DMS 273 treated with DMSO at 0.1 percent for 48 hours (cell line): ENCODE measurements at regions not wholly inside any gene's neighbourhood (a gene's known extent, or its start where the extent isn't known, plus 50 kb on each side); places are given as distances from the start of the nearest gene placed in this dataset.
"Not testable (repeated sequence)": the region's sequence is repeated elsewhere in the genome, so short reads cannot be mapped to it uniquely, and the experiment has no call there.

Source experiments
- DNase-seq: peaks from one replicate; lab custom pipeline; 2025; lab: John Stamatoyannopoulos, UW

GRCh38 chr2:199216253-199216652, 241.5 kb downstream of the SATB2 start:
- no peak for DNase-seq

- no peak for DNase-seq
These were observed 250.7 kb downstream of the SATB2 start for GRCh38 chr2:199207011-199207410.

GRCh38 chr2:199206536-199206935, 251.2 kb downstream of the SATB2 start:
- DNase-seq: no peak

GRCh38 chr2:199202964-199203363, 254.8 kb downstream of the SATB2 start:
- DNase-seq: no peak

GRCh38 chr2:199201539-199201938, 256.2 kb downstream of the SATB2 start:
- no peak for DNase-seq

- no peak for DNase-seq
These were observed 257.9 kb downstream of the SATB2 start for GRCh38 chr2:199199797-199200196.

- DNase-seq: no peak
These were observed 260.3 kb downstream of the SATB2 start for GRCh38 chr2:199197448-199197847.

- no peak for DNase-seq
These were observed 261.1 kb downstream of the SATB2 start for GRCh38 chr2:199196686-199197085.

- DNase-seq: no peak
These were observed 261.7 kb downstream of the SATB2 start for GRCh38 chr2:199195927-199196502.

- no peak for DNase-seq
These were observed 266.3 kb downstream of the SATB2 start for GRCh38 chr2:199191461-199191860.

- no peak for DNase-seq
These were observed 268.5 kb downstream of the SATB2 start for GRCh38 chr2:199189229-199189628.

- no peak for DNase-seq
These were observed 271.4 kb downstream of the SATB2 start for GRCh38 chr2:199186301-199186751.

- DNase-seq: not testable (repeated sequence)
These were observed 272.6 kb downstream of the SATB2 start for GRCh38 chr2:199185174-199185573.

GRCh38 chr2:199163613-199164458, 293.9 kb downstream of the SATB2 start:
- no peak for DNase-seq

- no peak for DNase-seq
These were observed 296.9 kb downstream of the SATB2 start for GRCh38 chr2:199160677-199161465.

- DNase-seq: no peak
These were observed 297.7 kb downstream of the SATB2 start for GRCh38 chr2:199160081-199160480.

- DNase-seq: no peak
These were observed 309.5 kb downstream of the SATB2 start for GRCh38 chr2:199148076-199148845.

GRCh38 chr2:199147216-199147615, 310.5 kb downstream of the SATB2 start:
- no peak for DNase-seq

GRCh38 chr2:199144546-199144945, 313.2 kb downstream of the SATB2 start:
- DNase-seq: no peak

- DNase-seq: no peak
These were observed 313.7 kb downstream of the SATB2 start for GRCh38 chr2:199144036-199144435.

GRCh38 chr2:199136681-199137080, 321.1 kb downstream of the SATB2 start:
- no peak for DNase-seq

GRCh38 chr2:199136242-199136641, 321.5 kb downstream of the SATB2 start:
- DNase-seq: no peak
